Keratinocyte (primary cell): ENCODE measurements at regions not wholly inside any gene's neighbourhood (a gene's known extent, or its start where the extent isn't known, plus 50 kb on each side); places are given as distances from the start of the nearest gene placed in this dataset.

Source experiments
- DNase-seq: peaks from one replicate; pipeline ENCODE4 v3.0.0-alpha.2; 2011; ENCODE audit warnings: low read depth, missing footprints, low spot score
- FAIRE-seq: peaks from 2 replicates; lab custom pipeline; 2011; peaks lifted over from hg19 to GRCh38; lab: Jason Lieb, UNC
- H2AFZ ChIP-seq: 2 replicates; pipeline ENCODE4 v1.6.0; 2012; ENCODE audit warnings: low read length, control low read depth, inconsistent platforms; ENCODE audit not compliant: control insufficient read depth
- H3K27ac ChIP-seq: 2 replicates; pipeline ENCODE4 v1.5.1; 2011; ENCODE audit warnings: low read length; ENCODE audit not compliant: control insufficient read depth, insufficient read depth
- H3K27me3 ChIP-seq: 3 replicates; pipeline ENCODE4 v1.6.0; 2011; ENCODE audit warnings: low read length; ENCODE audit not compliant: control insufficient read depth, insufficient read depth; ENCODE audit errors: extremely low read depth
- H3K36me3 ChIP-seq, 2 experiments: 2 replicates in 1 of 2; 3 replicates in 1 of 2; pipeline ENCODE4 v1.5.1; 2011; ENCODE audit warnings: low read length in 2 of 2, mild to moderate bottlenecking in 1 of 2; ENCODE audit not compliant: control insufficient read depth in 2 of 2, insufficient read depth in 2 of 2; ENCODE audit errors: extremely low read depth in 1 of 2
- H3K4me1 ChIP-seq: 3 replicates; pipeline ENCODE4 v1.5.1; 2011; ENCODE audit warnings: low read length; ENCODE audit not compliant: control insufficient read depth, insufficient read depth; ENCODE audit errors: extremely low read depth
- H3K4me2 ChIP-seq: 3 replicates; pipeline ENCODE4 v1.6.0; 2011; ENCODE audit warnings: low read depth, low read length; ENCODE audit not compliant: control insufficient read depth, insufficient read depth; ENCODE audit errors: extremely low read depth
- H3K4me3 ChIP-seq, 3 experiments: fragments of 200-600 bp in 1 of 3; sonication (generic) in 1 of 3; 2 replicates in 2 of 3; 3 replicates in 1 of 3; pipeline ENCODE4 v1.5.1; 2011 to 2016; ENCODE audit warnings: low read length in 3 of 3, mild to moderate bottlenecking in 3 of 3, control low read depth in 2 of 3, inconsistent platforms in 1 of 3, low read depth in 1 of 3, mixed read lengths in 1 of 3, mixed run types in 1 of 3, moderate library complexity in 1 of 3; ENCODE audit not compliant: control insufficient read depth in 2 of 3, insufficient read depth in 2 of 3; ENCODE audit errors: extremely low read depth in 1 of 3
- H3K79me2 ChIP-seq: 2 replicates; pipeline ENCODE4 v1.6.0; 2012; ENCODE audit warnings: low read length; ENCODE audit not compliant: control insufficient read depth, insufficient read depth
- H3K9ac ChIP-seq: 3 replicates; pipeline ENCODE4 v1.6.0; 2011; ENCODE audit warnings: low read length; ENCODE audit not compliant: control insufficient read depth, insufficient read depth; ENCODE audit errors: extremely low read depth
- H3K9me1 ChIP-seq: 3 replicates; pipeline ENCODE4 v1.6.0; 2011; ENCODE audit warnings: low read length; ENCODE audit not compliant: control insufficient read depth, insufficient read depth; ENCODE audit errors: extremely low read depth
- H3K9me3 ChIP-seq: 2 replicates; pipeline ENCODE4 v1.5.1; 2012; ENCODE audit warnings: low read depth, low read length; ENCODE audit not compliant: control insufficient read depth
- H4K20me1 ChIP-seq: 3 replicates; pipeline ENCODE4 v1.6.0; 2011; ENCODE audit warnings: low read length; ENCODE audit not compliant: control insufficient read depth, insufficient read depth; ENCODE audit errors: extremely low read depth
- EZH2 ChIP-seq: IDR thresholded peaks from one replicate; pipeline ENCODE4 v1.6.1; 2012; ENCODE audit warnings: inconsistent platforms, mild to moderate bottlenecking, low read length, moderate library complexity
- dilution Hi-C: fragments of 300-500 bp; cut with MboI; formaldehyde crosslinking; loops from one replicate; pipeline ENCODE4 v1.7.0; 2020; ENCODE audit warnings: low sequenced_read_pairs; ENCODE audit not compliant: extremely low pct_ligation_motif_present
- TF ChIP-seq, protein P1 (sequence below), 3 experiments: IDR thresholded peaks in 1 of 3; conservative IDR thresholded peaks in 1 of 3; optimal IDR thresholded peaks in 1 of 3; 2 replicates in 2 of 3; 3 replicates in 1 of 3; pipeline versions ENCODE3 to v1.5.1; 2011; ENCODE audit warnings: low read length in 3 of 3, mild to moderate bottlenecking in 3 of 3, moderate library complexity in 2 of 3, control low read depth in 1 of 3, inconsistent platforms in 1 of 3; ENCODE audit not compliant: insufficient read depth in 2 of 3; ENCODE audit errors: extremely low read depth in 1 of 3

DNA sequence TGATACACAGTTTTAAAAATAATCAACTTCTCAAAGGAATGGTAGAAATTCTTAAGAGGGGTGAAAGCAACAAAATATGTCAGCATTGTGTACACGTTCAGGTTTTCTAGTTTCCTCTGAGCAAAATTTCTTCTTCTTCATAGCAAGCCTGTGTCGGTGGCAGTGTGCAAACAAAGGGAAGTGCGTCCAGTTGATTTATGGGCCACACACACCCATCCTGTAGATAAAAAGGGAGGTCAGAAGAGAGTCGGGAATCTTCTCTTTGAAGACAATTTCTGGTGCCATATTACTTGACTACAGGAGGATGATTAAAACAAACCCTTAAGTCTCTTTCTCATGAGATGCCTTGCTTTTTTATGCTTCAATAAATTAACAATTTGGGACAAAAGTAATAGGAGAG, 484.1 kb upstream of the SALL1 start:
- H3K9me1 ChIP-seq: no peaks in the 10 kb centered on the region
- no peaks in the 10 kb centered on the region for H3K9me3 ChIP-seq
- no peak overlapping the region for H2AFZ ChIP-seq
- H3K4me1 ChIP-seq: peaks cover 24% of the 10 kb centered on the region
- no peak overlapping the region for H3K4me2 ChIP-seq
- DNase-seq (no peak), FAIRE-seq (no peak)
- H3K27ac ChIP-seq: no peak overlapping the region
- dilution Hi-C loops: no loop called here
- no peaks in the 10 kb centered on the region for H3K36me3 ChIP-seq
- H3K27me3 ChIP-seq: no peaks in the 10 kb centered on the region
- no peaks in the 10 kb centered on the region for H3K79me2 ChIP-seq
- TF ChIP-seq, protein P1, sequence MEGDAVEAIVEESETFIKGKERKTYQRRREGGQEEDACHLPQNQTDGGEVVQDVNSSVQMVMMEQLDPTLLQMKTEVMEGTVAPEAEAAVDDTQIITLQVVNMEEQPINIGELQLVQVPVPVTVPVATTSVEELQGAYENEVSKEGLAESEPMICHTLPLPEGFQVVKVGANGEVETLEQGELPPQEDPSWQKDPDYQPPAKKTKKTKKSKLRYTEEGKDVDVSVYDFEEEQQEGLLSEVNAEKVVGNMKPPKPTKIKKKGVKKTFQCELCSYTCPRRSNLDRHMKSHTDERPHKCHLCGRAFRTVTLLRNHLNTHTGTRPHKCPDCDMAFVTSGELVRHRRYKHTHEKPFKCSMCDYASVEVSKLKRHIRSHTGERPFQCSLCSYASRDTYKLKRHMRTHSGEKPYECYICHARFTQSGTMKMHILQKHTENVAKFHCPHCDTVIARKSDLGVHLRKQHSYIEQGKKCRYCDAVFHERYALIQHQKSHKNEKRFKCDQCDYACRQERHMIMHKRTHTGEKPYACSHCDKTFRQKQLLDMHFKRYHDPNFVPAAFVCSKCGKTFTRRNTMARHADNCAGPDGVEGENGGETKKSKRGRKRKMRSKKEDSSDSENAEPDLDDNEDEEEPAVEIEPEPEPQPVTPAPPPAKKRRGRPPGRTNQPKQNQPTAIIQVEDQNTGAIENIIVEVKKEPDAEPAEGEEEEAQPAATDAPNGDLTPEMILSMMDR (optimal IDR thresholded peaks at IDR 0.05 in 1 of 3, IDR thresholded peaks at IDR 0.05 in 1 of 3, conservative IDR thresholded peaks at IDR 0.05 in 1 of 3; ENCODE audit: extremely low read depth in 1 of 3, insufficient read depth in 2 of 3, low read length in 3 of 3): no peak
- TF ChIP-seq EZH2: no peak
- H3K9ac ChIP-seq: no peak overlapping the region
- H4K20me1 ChIP-seq: no peaks in the 10 kb centered on the region
- no peak overlapping the region for H3K4me3 ChIP-seq

DNA sequence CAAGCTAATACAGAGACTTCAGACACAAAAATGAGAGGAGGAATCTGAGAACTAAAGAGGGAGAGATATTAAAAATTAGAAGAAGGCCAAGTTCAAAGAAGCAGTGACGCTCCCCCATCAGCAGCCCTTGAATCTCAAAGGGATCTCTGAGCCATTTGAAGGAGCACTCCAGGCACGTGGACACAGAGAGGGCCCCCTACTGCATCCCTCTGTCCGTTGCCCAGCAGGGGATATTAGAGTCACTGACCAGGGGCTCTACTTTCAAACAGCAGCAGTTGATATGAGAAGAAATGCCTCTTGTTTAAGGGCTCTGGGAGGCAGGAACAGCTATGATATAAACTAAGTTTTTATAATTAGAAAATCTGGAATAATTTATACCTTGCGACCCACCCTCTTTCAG, 479.0 kb upstream of the SALL1 start:
- dilution Hi-C loops: no loop called here
- no peaks in the 10 kb centered on the region for H3K9me3 ChIP-seq
- no peaks in the 10 kb centered on the region for H3K4me1 ChIP-seq
- no peaks in the 10 kb centered on the region for H3K27me3 ChIP-seq
- no peak overlapping the region for H3K4me3 ChIP-seq
- H3K4me2 ChIP-seq: no peak overlapping the region
- no peaks in the 10 kb centered on the region for H4K20me1 ChIP-seq
- H3K36me3 ChIP-seq: no peaks in the 10 kb centered on the region
- no peak overlapping the region for H2AFZ ChIP-seq
- no peak overlapping the region for H3K27ac ChIP-seq
- FAIRE-seq (no peak), DNase-seq (no peak)
- H3K9ac ChIP-seq: no peak overlapping the region
- no peaks in the 10 kb centered on the region for H3K79me2 ChIP-seq
- H3K9me1 ChIP-seq: no peaks in the 10 kb centered on the region
- TF ChIP-seq EZH2: no peak
- TF ChIP-seq, protein P1 (optimal IDR thresholded peaks at IDR 0.05 in 1 of 3, IDR thresholded peaks at IDR 0.05 in 1 of 3, conservative IDR thresholded peaks at IDR 0.05 in 1 of 3; ENCODE audit: extremely low read depth in 1 of 3, insufficient read depth in 2 of 3, low read length in 3 of 3): no peak
